NT2/D1 (cell line): ENCODE measurements at regions not wholly inside any gene's neighbourhood (a gene's known extent, or its start where the extent isn't known, plus 50 kb on each side); places are given as distances from the start of the nearest gene placed in this dataset.

Source experiments
- YY1 ChIP-seq: IDR thresholded peaks from 2 replicates; pipeline ENCODE4 v1.6.1; 2011; ENCODE audit not compliant: insufficient read length, insufficient read depth
- ZNF274 ChIP-seq: IDR thresholded peaks from 2 replicates; pipeline ENCODE4 v1.6.1; 2011; ENCODE audit warnings: mild to moderate bottlenecking, low read depth, low read length

- TF ChIP-seq ZNF274 (no peak), YY1 (no peak)
Measured at GRCh38 chr2:15744820-15745219, 153.2 kb downstream of the DDX1 start.
